Vagina (tissue), 2 donors: ENCODE measurements at regions not wholly inside any gene's neighbourhood (a gene's known extent, or its start where the extent isn't known, plus 50 kb on each side); places are given as distances from the start of the nearest gene placed in this dataset.

Experiments used
- CTCF ChIP-seq, 3 experiments: fragments of 450-650 bp in 2 of 3; fragments of 200-600 bp in 1 of 3; sonication (generic) in 1 of 3; IDR thresholded peaks; one replicate each; pipeline ENCODE4 v1.5.1; 2017 to 2019; ENCODE audit warnings: antibody characterized with exemption in 3 of 3, mild to moderate bottlenecking in 2 of 3, moderate library complexity in 2 of 3
- POLR2AphosphoS5 ChIP-seq, 2 donors: sonication (generic); formaldehyde crosslinking; IDR thresholded peaks; one replicate each; pipeline ENCODE4 v1.9.0; 2017; ENCODE audit warnings: antibody characterized with exemption in 2 of 2, mild to moderate bottlenecking in 2 of 2, low read depth in 1 of 2; ENCODE audit not compliant: insufficient read depth in 1 of 2

- TF ChIP-seq POLR2AphosphoS5 (IDR thresholded peaks at IDR 0.05; ENCODE audit: insufficient read depth in 1 of 2, low read depth in 1 of 2), result no peak
- TF ChIP-seq CTCF (IDR thresholded peaks at IDR 0.05), result no peak
Observed at GRCh38 chr3:23669541-23670255, 136.1 kb upstream of the UBE2E1 start.
